ENCODE measurements at regions not wholly inside any gene's neighbourhood (a gene's known extent, or its start where the extent isn't known, plus 50 kb on each side); places are given as distances from the start of the nearest gene placed in this dataset.

GRCh38 chr20:23241416-23241815 lies 109.2 kb upstream of the NXT1 start:
- H3K4me1 Mint-ChIP-seq (ENCODE audit: unreplicated experiment) = peaks cover 5% of the 10 kb centered on the region
- H3K4me3 Mint-ChIP-seq = no peak overlapping the region
- TF ChIP-seq CTCF (conservative IDR thresholded peaks at IDR 0.05) = no peak
- H3K36me3 Mint-ChIP-seq = no peaks in the 10 kb centered on the region
- peaks cover 39% of the 10 kb centered on the region for H3K27me3 Mint-ChIP-seq
- H3K9me3 Mint-ChIP-seq = peaks cover 9% of the 10 kb centered on the region
- DNase-seq (ENCODE audit: extremely low spot score, unreplicated experiment) = no peak
- no peak overlapping the region for H3K27ac Mint-ChIP-seq

GRCh38 chr20:23240519-23240918 lies 110.1 kb upstream of the NXT1 start:
- H3K4me1 Mint-ChIP-seq (ENCODE audit: unreplicated experiment) = peaks cover 3% of the 10 kb centered on the region
- no peaks in the 10 kb centered on the region for H3K36me3 Mint-ChIP-seq
- H3K4me3 Mint-ChIP-seq = no peak overlapping the region
- DNase-seq (ENCODE audit: extremely low spot score, unreplicated experiment) = no peak
- TF ChIP-seq CTCF (conservative IDR thresholded peaks at IDR 0.05) = no peak
- peaks cover 37% of the 10 kb centered on the region for H3K27me3 Mint-ChIP-seq
- H3K27ac Mint-ChIP-seq = no peak overlapping the region
- peaks cover 9% of the 10 kb centered on the region for H3K9me3 Mint-ChIP-seq

- DNase-seq (ENCODE audit: extremely low spot score, unreplicated experiment) = no peak
- H3K36me3 Mint-ChIP-seq = peaks cover 3% of the 10 kb centered on the region
- H3K9me3 Mint-ChIP-seq = peaks cover 14% of the 10 kb centered on the region
- H3K27me3 Mint-ChIP-seq = peaks cover 39% of the 10 kb centered on the region
- H3K4me3 Mint-ChIP-seq = no peak overlapping the region
- H3K27ac Mint-ChIP-seq = no peak overlapping the region
- TF ChIP-seq CTCF (conservative IDR thresholded peaks at IDR 0.05) = no peak
- H3K4me1 Mint-ChIP-seq (ENCODE audit: unreplicated experiment) = peaks cover 6% of the 10 kb centered on the region
These were observed 113.4 kb upstream of the NXT1 start for GRCh38 chr20:23237201-23237600.

GRCh38 chr20:23235173-23236027 lies 115.2 kb upstream of the NXT1 start:
- TF ChIP-seq CTCF (conservative IDR thresholded peaks at IDR 0.05) = peak; percentile 88
- DNase-seq (ENCODE audit: extremely low spot score, unreplicated experiment) = no peak
- Mint-ChIP-seq H3K4me3 (no peak overlapping the region), H3K27me3 (peaks cover 35% of the 10 kb centered on the region), H3K27ac (no peak overlapping the region), H3K9me3 (peaks cover 14% of the 10 kb centered on the region), H3K36me3 (peaks cover 3% of the 10 kb centered on the region), H3K4me1 (ENCODE audit: unreplicated experiment) (peaks cover 6% of the 10 kb centered on the region)

GRCh38 chr20:23234311-23235078 lies 116.1 kb upstream of the NXT1 start:
- Mint-ChIP-seq H3K4me1 (ENCODE audit: unreplicated experiment) (peaks cover 6% of the 10 kb centered on the region), H3K9me3 (peaks cover 13% of the 10 kb centered on the region), H3K27ac (no peak overlapping the region), H3K4me3 (no peak overlapping the region), H3K27me3 (peaks cover 31% of the 10 kb centered on the region), H3K36me3 (peaks cover 3% of the 10 kb centered on the region)
- no peak for DNase-seq (ENCODE audit: extremely low spot score, unreplicated experiment)
- no peak for TF ChIP-seq CTCF (conservative IDR thresholded peaks at IDR 0.05)
